Head of caudate nucleus (tissue), 42 donors: ENCODE measurements at regions not wholly inside any gene's neighbourhood (a gene's known extent, or its start where the extent isn't known, plus 50 kb on each side); places are given as distances from the start of the nearest gene placed in this dataset.

Source experiments
- DNase-seq, 42 donors: peaks; one replicate each; pipeline versions ENCODE4 v3.0.0 to v3.0.0-alpha.2; 2020 to 2021; ENCODE audit warnings: mixed read lengths in 7 of 42
- intact Hi-C: fragments of 100-400 bp; cut with DNase I; formaldehyde crosslinking; loops from one replicate; pipeline ENCODE4 v1.15.0; 2022

DNA sequence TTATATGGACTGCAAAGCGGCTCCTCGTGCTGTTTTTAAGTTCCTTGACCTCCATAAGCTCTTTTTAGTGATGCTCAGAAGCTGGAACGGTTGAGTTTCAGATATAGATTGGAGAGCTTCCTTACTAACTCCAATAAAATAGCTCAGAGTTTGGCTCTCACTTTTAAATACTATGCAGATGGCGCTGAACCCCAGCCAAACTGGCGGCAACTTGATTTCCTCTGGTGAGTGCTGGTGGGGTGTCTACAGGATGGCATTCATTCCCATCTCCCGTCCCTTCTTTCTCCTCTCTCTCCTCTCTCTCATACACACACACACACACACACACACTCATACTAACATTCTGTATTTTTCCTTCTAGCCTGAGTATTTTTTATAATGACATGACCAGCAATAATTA, 346.3 kb downstream of the ETNK1 start:
- no peak for DNase-seq
- intact Hi-C loops: no loop called here

GRCh38 chr12:22971701-22972191, 346.8 kb downstream of the ETNK1 start:
- DNase-seq: no peak
- intact Hi-C loops: no loop called here

DNA sequence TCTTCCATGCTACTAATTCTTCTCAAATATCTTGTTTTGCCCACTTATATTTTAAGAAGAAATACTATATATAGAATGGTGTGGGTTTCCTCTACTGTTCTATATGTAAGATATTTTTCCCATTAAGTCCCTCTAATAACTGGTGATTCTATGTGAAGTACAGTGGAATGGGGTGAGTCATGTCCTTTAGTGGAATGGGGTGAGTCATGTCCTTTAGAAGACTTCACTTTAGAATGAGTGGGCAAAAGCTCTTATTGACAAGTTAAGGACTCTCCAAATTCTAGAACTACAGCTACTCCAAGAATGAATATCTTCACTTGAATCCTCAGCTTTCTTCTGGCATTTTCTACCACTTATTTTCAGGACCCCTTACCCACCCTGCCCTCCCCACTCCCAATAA, 349.9 kb downstream of the ETNK1 start:
- no peak for DNase-seq
- intact Hi-C loops: no loop called here

- intact Hi-C loops: no loop called here
Measured at GRCh38 chr12:22978962-22979361, 354.0 kb downstream of the ETNK1 start.

GRCh38 chr12:22979854-22980469, 355.0 kb downstream of the ETNK1 start:
- no peak for DNase-seq
- intact Hi-C loops: no loop called here

More at GRCh38 chr12:22978962-22979361, 354.0 kb downstream of the ETNK1 start:
- no peak for DNase-seq

DNA sequence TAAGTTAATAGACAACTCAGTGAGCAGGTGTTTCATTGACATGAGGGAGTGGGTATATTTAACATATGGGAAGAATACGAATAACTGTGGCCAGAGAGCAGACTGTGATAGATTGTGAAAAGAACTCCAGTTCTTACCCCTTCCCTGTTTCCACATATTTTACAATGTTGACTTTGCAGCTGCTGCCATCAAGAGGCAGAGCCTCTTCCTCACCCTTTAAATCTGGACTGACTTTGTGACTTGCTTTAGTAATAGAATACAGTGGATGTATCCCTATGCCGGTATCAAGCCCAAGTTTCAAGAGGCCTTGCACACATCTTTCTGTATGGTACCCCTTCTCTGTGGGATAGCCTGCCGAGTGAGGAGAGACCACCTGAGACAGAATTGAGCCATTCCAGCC, 356.7 kb downstream of the ETNK1 start:
- intact Hi-C loops: no loop called here
- no peak for DNase-seq

GRCh38 chr12:22982635-22983034, 357.7 kb downstream of the ETNK1 start:
- DNase-seq: no peak
- intact Hi-C loops: no loop called here

- DNase-seq: no peak
- intact Hi-C loops: no loop called here
Measured at GRCh38 chr12:22986997-22987396, 362.0 kb downstream of the ETNK1 start.

DNA sequence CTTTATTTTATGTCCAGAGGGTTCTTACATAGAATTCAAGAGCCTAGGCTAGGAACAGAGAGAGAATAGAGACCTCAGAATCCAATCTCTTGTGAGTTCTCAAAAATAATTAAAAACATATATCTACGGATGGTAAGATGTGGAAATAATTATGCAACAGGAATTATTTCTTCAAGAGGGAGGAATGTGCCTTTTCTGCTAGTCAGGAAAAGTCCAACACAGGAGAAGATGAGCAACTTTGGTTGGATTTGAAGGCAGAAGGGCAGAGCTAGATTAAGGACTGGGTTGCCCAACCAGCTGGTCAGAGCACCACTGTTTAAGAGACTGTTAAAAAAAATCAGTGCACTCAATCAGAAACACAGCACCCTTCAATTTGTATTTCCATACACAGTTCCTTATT, 365.5 kb downstream of the ETNK1 start:
- intact Hi-C loops: no loop called here
- no peak for DNase-seq

GRCh38 chr12:22991250-22991844, 366.4 kb downstream of the ETNK1 start:
- DNase-seq: no peak
- intact Hi-C loops: no loop called here

- DNase-seq: no peak
- intact Hi-C loops: no loop called here
Measured at GRCh38 chr12:22993609-22994315, 368.8 kb downstream of the ETNK1 start.

GRCh38 chr12:22994316-22994675, 369.3 kb downstream of the ETNK1 start:
- DNase-seq: no peak
- intact Hi-C loops: no loop called here

DNA sequence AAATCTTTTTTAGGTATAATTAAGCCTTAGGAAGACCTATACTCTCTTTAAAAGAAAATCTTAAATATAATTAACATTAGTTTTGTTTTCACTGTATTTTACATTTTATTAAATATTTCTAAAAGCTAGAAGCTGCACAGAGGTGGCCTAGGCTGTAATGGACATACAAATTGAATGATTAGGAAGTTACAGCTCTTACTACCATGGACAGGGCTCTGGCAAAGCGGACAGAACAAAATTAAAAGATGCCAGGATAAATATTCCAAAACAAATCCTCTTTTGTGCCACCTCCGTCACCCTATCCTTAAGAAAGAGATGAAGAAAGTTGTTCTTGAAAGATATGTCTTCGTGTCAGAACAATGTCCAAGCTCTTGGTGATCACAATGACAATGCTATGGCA, 376.5 kb downstream of the ETNK1 start:
- no peak for DNase-seq
- intact Hi-C loops: no loop called here

GRCh38 chr12:23002381-23002780, 377.4 kb downstream of the ETNK1 start:
- DNase-seq: no peak
- intact Hi-C loops: no loop called here

DNA sequence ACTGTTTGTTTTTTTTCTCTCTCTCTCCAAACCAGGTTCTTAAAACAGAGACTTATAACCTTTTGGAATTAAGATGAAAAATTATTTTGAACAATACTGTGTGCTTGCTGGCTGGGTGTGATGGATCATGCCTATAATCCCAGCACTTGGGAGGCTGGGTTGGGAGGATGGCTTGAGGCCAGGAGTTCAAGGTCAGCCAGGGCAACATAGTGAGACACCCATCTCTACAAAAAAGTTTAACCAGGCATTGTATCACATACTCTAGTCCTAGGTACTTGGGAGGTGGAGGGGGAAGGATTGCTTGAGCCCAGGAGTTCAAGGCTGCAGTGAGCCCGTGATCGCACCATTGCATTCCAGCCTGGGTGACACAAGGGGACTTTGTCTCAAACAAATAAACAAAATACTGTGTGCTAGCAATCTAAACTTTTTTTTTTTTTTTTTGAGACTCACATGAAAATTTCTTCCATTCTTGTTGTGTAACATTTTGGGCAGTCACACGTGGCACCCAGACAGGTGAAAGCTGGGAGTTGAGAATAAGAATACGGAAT, 379.6 kb downstream of the ETNK1 start:
- DNase-seq: no peak
- intact Hi-C loops: no loop called here

- intact Hi-C loops: no loop called here
- DNase-seq: no peak
Measured at GRCh38 chr12:23005387-23005786, 380.4 kb downstream of the ETNK1 start.

- intact Hi-C loops: no loop called here
- DNase-seq: no peak
Measured at GRCh38 chr12:23006413-23006812, 381.4 kb downstream of the ETNK1 start.

- intact Hi-C loops: no loop called here
- no peak for DNase-seq
Measured at GRCh38 chr12:23008623-23009022, 383.7 kb downstream of the ETNK1 start.

DNA sequence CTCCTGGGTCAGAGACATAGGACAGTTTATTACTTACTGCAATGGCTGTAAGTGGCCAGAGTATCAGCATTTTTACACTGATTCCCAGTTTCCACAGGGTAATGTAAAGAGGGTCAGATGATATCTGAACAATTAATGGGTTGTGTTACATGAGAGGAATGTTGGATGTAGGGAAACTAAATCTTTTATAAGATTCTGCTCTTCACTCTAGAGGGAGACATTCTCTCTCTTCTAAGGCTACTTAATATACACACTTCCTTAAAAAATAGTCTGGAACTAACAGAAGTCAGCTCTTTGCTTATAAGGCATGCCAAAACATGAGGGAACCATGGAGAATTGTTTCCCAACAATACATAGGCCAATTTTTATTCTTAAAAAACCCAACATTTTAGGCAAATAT, 389.8 kb downstream of the ETNK1 start:
- intact Hi-C loops: no loop called here
- no peak for DNase-seq

GRCh38 chr12:23025372-23026016, 400.5 kb downstream of the ETNK1 start:
- intact Hi-C loops: no loop called here

More at GRCh38 chr12:23025372-23026016, 400.5 kb downstream of the ETNK1 start:
- DNase-seq: no peak
